ENCODE measurements at regions not wholly inside any gene's neighbourhood (a gene's known extent, or its start where the extent isn't known, plus 50 kb on each side); places are given as distances from the start of the nearest gene placed in this dataset.

- intact Hi-C loops (cut with DNase I) = no loop called here
- TF ChIP-seq, protein P1, sequence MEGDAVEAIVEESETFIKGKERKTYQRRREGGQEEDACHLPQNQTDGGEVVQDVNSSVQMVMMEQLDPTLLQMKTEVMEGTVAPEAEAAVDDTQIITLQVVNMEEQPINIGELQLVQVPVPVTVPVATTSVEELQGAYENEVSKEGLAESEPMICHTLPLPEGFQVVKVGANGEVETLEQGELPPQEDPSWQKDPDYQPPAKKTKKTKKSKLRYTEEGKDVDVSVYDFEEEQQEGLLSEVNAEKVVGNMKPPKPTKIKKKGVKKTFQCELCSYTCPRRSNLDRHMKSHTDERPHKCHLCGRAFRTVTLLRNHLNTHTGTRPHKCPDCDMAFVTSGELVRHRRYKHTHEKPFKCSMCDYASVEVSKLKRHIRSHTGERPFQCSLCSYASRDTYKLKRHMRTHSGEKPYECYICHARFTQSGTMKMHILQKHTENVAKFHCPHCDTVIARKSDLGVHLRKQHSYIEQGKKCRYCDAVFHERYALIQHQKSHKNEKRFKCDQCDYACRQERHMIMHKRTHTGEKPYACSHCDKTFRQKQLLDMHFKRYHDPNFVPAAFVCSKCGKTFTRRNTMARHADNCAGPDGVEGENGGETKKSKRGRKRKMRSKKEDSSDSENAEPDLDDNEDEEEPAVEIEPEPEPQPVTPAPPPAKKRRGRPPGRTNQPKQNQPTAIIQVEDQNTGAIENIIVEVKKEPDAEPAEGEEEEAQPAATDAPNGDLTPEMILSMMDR (IDR thresholded peaks at IDR 0.05) = no peak
- H3K4me1 ChIP-seq = no peaks in the 10 kb centered on the region
- H3K27ac ChIP-seq = no peak overlapping the region
- no peak for DNase-seq (ENCODE audit: low spot score in 2 of 2)
- no peaks in the 10 kb centered on the region for H3K27me3 ChIP-seq
- no peaks in the 10 kb centered on the region for H3K36me3 ChIP-seq
- no peak overlapping the region for H3K4me3 ChIP-seq
- peaks cover 12 to 23% of the 10 kb centered on the region in 2 donors for H3K9me3 ChIP-seq
These were observed 584.9 kb upstream of the PTCHD4 start for GRCh38 chr6:48695872-48696271.

GRCh38 chr6:48691420-48691819 lies 580.4 kb upstream of the PTCHD4 start:
- Histone ChIP-seq H3K27me3 (no peaks in the 10 kb centered on the region), H3K4me3 (no peak overlapping the region), H3K4me1 (no peaks in the 10 kb centered on the region), H3K36me3 (no peaks in the 10 kb centered on the region), H3K27ac (no peak overlapping the region), H3K9me3 (peaks cover 12 to 33% of the 10 kb centered on the region in 2 donors)
- DNase-seq (ENCODE audit: low spot score in 2 of 2) = no peak
- intact Hi-C loops (cut with DNase I) = no loop called here
- TF ChIP-seq, protein P1 (IDR thresholded peaks at IDR 0.05) = no peak

GRCh38 chr6:48689498-48689897 lies 578.5 kb upstream of the PTCHD4 start:
- Histone ChIP-seq H3K4me3 (no peak overlapping the region), H3K27me3 (no peaks in the 10 kb centered on the region), H3K4me1 (no peaks in the 10 kb centered on the region), H3K27ac (no peak overlapping the region), H3K9me3 (peaks cover 0 to 15% of the 10 kb centered on the region in 2 donors), H3K36me3 (no peaks in the 10 kb centered on the region)
- DNase-seq (ENCODE audit: low spot score in 2 of 2) = no peak
- intact Hi-C loops (cut with DNase I) = no loop called here
- TF ChIP-seq, protein P1 (IDR thresholded peaks at IDR 0.05) = no peak

- H3K4me1 ChIP-seq = no peaks in the 10 kb centered on the region
- intact Hi-C loops (cut with DNase I) = no loop called here
- no peaks in the 10 kb centered on the region for H3K9me3 ChIP-seq
- H3K4me3 ChIP-seq = no peak overlapping the region
- TF ChIP-seq, protein P1 (IDR thresholded peaks at IDR 0.05) = no peak
- no peaks in the 10 kb centered on the region for H3K27me3 ChIP-seq
- no peak overlapping the region for H3K27ac ChIP-seq
- DNase-seq (ENCODE audit: low spot score in 2 of 2) = no peak
- H3K36me3 ChIP-seq = no peaks in the 10 kb centered on the region
These were observed 567.4 kb upstream of the PTCHD4 start for GRCh38 chr6:48678390-48678789.

DNA sequence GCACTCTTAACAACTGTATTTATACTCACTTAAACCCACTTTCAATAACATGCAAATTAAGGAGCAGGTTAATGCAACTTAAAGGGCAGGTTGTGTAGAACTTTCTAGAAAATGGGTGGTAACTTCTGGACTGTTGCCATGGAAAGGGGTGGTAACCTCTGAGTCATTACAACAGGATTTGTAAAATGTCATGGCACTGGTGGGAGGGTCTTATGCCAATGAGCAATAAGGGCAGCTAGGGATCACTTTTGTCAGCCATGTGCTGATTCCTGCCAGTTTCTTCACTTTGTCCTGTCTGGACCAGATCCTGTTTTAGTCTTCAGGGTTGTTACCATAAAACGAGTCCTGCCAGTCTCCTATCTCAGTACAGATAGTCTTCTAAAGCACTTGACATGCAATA lies 560.5 kb upstream of the PTCHD4 start:
- Histone ChIP-seq H3K4me1 (no peaks in the 10 kb centered on the region), H3K27ac (no peak overlapping the region), H3K9me3 (no peaks in the 10 kb centered on the region), H3K4me3 (no peak overlapping the region), H3K27me3 (no peaks in the 10 kb centered on the region), H3K36me3 (no peaks in the 10 kb centered on the region)
- intact Hi-C loops (cut with DNase I) = no loop called here
- DNase-seq (ENCODE audit: low spot score in 2 of 2) = no peak
- TF ChIP-seq, protein P1 (IDR thresholded peaks at IDR 0.05) = no peak

- no peaks in the 10 kb centered on the region for H3K9me3 ChIP-seq
- no peaks in the 10 kb centered on the region for H3K4me1 ChIP-seq
- no peak overlapping the region for H3K27ac ChIP-seq
- H3K27me3 ChIP-seq = no peaks in the 10 kb centered on the region
- TF ChIP-seq, protein P1 (IDR thresholded peaks at IDR 0.05) = no peak
- no peak for DNase-seq (ENCODE audit: low spot score in 2 of 2)
- intact Hi-C loops (cut with DNase I) = no loop called here
- H3K36me3 ChIP-seq = no peaks in the 10 kb centered on the region
- no peak overlapping the region for H3K4me3 ChIP-seq
These were observed 559.5 kb upstream of the PTCHD4 start for GRCh38 chr6:48670546-48670945.

Measured in ascending aorta (tissue), 2 donors.